Endothelial cell (in vitro differentiated cells): ENCODE measurements at regions not wholly inside any gene's neighbourhood (a gene's known extent, or its start where the extent isn't known, plus 50 kb on each side); places are given as distances from the start of the nearest gene placed in this dataset.

ENCODE experiments used
- DNase-seq: peaks from one replicate; pipeline ENCODE4 v3.0.0; 2021; ENCODE audit warnings: low spot score
- H3K27ac Mint-ChIP-seq: one replicate; pipeline ENCODE4 v1.8.0; 2021; ENCODE audit warnings: mixed read lengths, inconsistent platforms; ENCODE audit not compliant: unreplicated experiment
- H3K27me3 Mint-ChIP-seq: one replicate; pipeline ENCODE4 v1.8.0; 2021; ENCODE audit warnings: mild to moderate bottlenecking, moderate library complexity, mixed read lengths, inconsistent platforms; ENCODE audit not compliant: unreplicated experiment
- H3K36me3 Mint-ChIP-seq: one replicate; pipeline ENCODE4 v1.8.0; 2021; ENCODE audit warnings: mild to moderate bottlenecking, low read depth, mixed read lengths, inconsistent platforms; ENCODE audit not compliant: unreplicated experiment
- H3K4me1 Mint-ChIP-seq: one replicate; pipeline ENCODE4 v1.8.0; 2021; ENCODE audit warnings: mild to moderate bottlenecking, mixed read lengths, inconsistent platforms; ENCODE audit not compliant: unreplicated experiment
- H3K4me3 Mint-ChIP-seq: one replicate; pipeline ENCODE4 v1.8.0; 2021; ENCODE audit warnings: mild to moderate bottlenecking, mixed read lengths, inconsistent platforms; ENCODE audit not compliant: unreplicated experiment
- H3K9me3 Mint-ChIP-seq: one replicate; pipeline ENCODE4 v1.8.0; 2021; ENCODE audit warnings: mixed read lengths, inconsistent platforms; ENCODE audit not compliant: unreplicated experiment
- TF ChIP-seq, protein P1 (sequence below): fragments of 200-600 bp; sonication (generic); IDR thresholded peaks from one replicate; pipeline ENCODE4 v1.5.0; 2021; ENCODE audit warnings: antibody characterized with exemption; ENCODE audit not compliant: unreplicated experiment

GRCh38 chr18:8944871-8945245 is 157.6 kb upstream of the NDUFV2 start:
- H3K27ac Mint-ChIP-seq = no peak overlapping the region
- no peaks in the 10 kb centered on the region for H3K36me3 Mint-ChIP-seq
- H3K4me1 Mint-ChIP-seq = peaks cover 14% of the 10 kb centered on the region
- no peak overlapping the region for H3K4me3 Mint-ChIP-seq
- H3K9me3 Mint-ChIP-seq = no peaks in the 10 kb centered on the region
- DNase-seq = no peak
- TF ChIP-seq, protein P1, sequence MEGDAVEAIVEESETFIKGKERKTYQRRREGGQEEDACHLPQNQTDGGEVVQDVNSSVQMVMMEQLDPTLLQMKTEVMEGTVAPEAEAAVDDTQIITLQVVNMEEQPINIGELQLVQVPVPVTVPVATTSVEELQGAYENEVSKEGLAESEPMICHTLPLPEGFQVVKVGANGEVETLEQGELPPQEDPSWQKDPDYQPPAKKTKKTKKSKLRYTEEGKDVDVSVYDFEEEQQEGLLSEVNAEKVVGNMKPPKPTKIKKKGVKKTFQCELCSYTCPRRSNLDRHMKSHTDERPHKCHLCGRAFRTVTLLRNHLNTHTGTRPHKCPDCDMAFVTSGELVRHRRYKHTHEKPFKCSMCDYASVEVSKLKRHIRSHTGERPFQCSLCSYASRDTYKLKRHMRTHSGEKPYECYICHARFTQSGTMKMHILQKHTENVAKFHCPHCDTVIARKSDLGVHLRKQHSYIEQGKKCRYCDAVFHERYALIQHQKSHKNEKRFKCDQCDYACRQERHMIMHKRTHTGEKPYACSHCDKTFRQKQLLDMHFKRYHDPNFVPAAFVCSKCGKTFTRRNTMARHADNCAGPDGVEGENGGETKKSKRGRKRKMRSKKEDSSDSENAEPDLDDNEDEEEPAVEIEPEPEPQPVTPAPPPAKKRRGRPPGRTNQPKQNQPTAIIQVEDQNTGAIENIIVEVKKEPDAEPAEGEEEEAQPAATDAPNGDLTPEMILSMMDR = no peak
- H3K27me3 Mint-ChIP-seq = peaks cover 3% of the 10 kb centered on the region

DNA sequence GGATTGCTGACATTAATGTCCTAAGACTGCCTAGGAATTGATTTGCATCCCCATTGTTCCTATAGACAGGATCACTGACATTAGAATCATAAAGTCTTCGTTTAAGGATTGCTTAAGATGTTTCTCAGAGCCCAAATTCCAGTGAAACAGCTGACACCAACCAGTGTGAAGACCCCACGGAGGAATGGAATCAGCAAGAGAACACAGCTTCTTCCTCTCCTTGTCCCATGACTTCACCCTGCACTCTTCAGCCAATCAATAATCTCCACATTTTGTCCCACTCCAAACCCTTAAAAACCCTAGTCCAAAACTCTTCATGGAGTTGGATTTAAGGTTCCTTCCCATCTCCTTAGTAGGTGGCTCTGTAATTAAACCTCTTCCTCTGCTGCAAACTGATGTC is 157.0 kb upstream of the NDUFV2 start:
- DNase-seq = no peak
- no peaks in the 10 kb centered on the region for H3K36me3 Mint-ChIP-seq
- no peak overlapping the region for H3K4me3 Mint-ChIP-seq
- H3K27ac Mint-ChIP-seq = no peak overlapping the region
- TF ChIP-seq, protein P1 = no peak
- no peaks in the 10 kb centered on the region for H3K9me3 Mint-ChIP-seq
- H3K27me3 Mint-ChIP-seq = peaks cover 4% of the 10 kb centered on the region
- H3K4me1 Mint-ChIP-seq = peaks cover 14% of the 10 kb centered on the region

GRCh38 chr18:8946066-8946838 is 156.2 kb upstream of the NDUFV2 start:
- H3K9me3 Mint-ChIP-seq = no peaks in the 10 kb centered on the region
- peaks cover 7% of the 10 kb centered on the region for H3K27me3 Mint-ChIP-seq
- TF ChIP-seq, protein P1 = no peak
- no peak for DNase-seq
- no peak overlapping the region for H3K4me3 Mint-ChIP-seq
- no peak overlapping the region for H3K27ac Mint-ChIP-seq
- H3K4me1 Mint-ChIP-seq = peaks cover 14% of the 10 kb centered on the region
- H3K36me3 Mint-ChIP-seq = no peaks in the 10 kb centered on the region

DNA sequence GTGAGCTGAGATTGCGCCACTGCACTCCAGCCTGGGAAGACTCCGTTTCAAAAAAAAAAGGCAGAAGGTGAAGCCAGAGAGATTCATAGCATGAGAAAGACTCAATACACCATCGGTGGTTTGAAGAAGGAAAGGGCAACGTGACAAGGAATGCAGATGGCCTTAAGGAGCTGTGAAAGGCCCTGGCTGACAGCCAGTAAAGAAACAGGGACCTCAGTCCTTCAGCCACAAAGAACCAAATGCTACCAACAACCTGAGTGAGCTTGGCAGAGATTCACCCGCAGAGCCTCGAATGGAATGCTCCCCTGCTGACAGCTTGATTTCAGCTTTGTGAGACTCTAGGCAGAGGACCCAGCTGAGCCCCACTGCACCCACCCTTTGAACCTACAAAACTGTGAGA is 154.9 kb upstream of the NDUFV2 start:
- no peak overlapping the region for H3K4me3 Mint-ChIP-seq
- no peak for DNase-seq
- TF ChIP-seq, protein P1 = no peak

GRCh38 chr18:8948011-8948410 is 154.5 kb upstream of the NDUFV2 start:
- Mint-ChIP-seq H3K9me3 (no peaks in the 10 kb centered on the region), H3K4me1 (peaks cover 18% of the 10 kb centered on the region), H3K4me3 (no peak overlapping the region), H3K36me3 (no peaks in the 10 kb centered on the region), H3K27ac (no peak overlapping the region), H3K27me3 (peaks cover 7% of the 10 kb centered on the region)
- TF ChIP-seq, protein P1 = no peak
- no peak for DNase-seq

More for the DNA sequence above, 154.9 kb upstream of the NDUFV2 start:
- H3K4me1 Mint-ChIP-seq = peaks cover 18% of the 10 kb centered on the region
- H3K9me3 Mint-ChIP-seq = no peaks in the 10 kb centered on the region
- H3K27ac Mint-ChIP-seq = no peak overlapping the region
- no peaks in the 10 kb centered on the region for H3K36me3 Mint-ChIP-seq
- peaks cover 7% of the 10 kb centered on the region for H3K27me3 Mint-ChIP-seq
